KG1 (cell line): ENCODE measurements at regions not wholly inside any gene's neighbourhood (a gene's known extent, or its start where the extent isn't known, plus 50 kb on each side); places are given as distances from the start of the nearest gene placed in this dataset.
"Not testable (repeated sequence)": the region's sequence is repeated elsewhere in the genome, so short reads cannot be mapped to it uniquely, and the experiment has no call there.

Source experiments
- DNase-seq: peaks from one replicate; lab custom pipeline; 2025; lab: John Stamatoyannopoulos, UW

DNA sequence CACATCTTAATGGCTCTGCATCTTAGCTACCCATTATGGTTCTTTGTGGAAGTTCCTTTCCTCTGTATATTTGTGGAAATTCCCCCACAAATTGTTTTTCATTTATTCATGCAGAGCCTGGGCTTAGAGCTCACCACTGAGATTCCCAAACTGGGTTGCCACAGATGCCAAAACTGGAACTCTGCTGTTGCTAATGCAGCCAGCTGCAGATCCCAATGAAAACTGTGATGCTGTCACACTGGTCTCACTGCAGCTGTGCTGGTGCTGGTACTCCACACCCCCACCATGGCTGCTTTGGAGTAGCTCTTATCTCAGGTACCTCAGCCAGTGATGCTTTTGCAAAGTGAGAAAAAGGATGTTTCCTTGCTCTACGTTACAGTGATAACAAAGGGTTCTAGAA lies 87.7 kb downstream of the DCK start:
- no peak for DNase-seq

DNA sequence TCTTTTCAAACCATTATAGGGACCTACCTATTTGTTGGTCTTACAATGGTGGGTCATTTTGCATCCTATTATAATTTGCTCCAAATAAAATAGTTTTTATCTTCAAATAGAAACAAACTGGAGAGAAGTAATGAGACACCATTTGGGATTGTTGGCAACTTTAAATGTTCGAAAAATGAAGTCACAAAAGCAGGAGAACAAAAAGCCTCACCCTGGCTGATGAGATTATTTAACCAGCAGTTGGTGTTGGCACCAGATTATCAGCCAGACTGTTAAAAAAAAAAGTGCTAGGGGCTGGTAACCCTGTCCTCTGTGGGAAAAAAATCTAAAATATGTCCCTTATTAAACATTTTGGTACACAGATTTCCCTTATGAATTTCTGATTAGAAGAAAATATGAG lies 100.3 kb downstream of the DCK start:
- no peak for DNase-seq

DNA sequence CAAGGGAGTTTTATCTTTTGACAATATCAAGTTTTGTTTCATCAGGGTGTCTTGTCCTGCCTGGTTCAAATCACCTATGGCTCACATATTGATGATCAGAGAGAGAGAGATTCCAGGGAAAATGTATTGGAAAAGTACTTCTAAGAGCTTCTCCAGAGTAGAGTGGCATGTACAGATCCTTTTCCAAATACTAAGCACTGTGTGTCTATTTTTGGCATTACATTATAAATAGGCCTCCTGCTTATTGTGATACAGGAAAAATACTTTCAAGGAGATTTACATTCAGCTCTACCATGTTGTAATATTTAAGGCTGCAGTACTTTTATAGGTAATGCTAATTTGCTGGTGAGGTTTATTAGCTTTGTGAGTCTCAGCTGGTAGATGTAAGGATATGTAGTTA lies 100.8 kb downstream of the DCK start:
- no peak for DNase-seq

DNA sequence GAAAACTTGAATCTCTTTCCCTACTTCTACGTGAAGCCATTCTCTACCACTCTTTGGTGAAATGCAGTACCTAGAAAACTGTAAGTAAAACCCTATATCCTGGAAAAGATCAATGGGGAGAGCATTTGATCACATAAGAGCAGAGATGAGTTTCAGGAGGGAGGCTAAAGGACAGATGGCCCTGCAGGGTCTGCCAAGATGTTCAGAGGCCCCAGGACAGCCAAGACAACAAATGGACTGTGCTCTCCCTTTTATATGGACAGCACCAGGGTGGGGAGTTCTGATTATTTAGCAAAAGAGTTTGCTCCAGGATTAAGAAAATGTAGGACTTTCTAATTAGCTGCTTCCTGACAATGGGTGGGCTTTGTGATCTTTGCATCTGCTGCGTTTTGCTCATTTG lies 101.7 kb downstream of the DCK start:
- DNase-seq: no peak

DNA sequence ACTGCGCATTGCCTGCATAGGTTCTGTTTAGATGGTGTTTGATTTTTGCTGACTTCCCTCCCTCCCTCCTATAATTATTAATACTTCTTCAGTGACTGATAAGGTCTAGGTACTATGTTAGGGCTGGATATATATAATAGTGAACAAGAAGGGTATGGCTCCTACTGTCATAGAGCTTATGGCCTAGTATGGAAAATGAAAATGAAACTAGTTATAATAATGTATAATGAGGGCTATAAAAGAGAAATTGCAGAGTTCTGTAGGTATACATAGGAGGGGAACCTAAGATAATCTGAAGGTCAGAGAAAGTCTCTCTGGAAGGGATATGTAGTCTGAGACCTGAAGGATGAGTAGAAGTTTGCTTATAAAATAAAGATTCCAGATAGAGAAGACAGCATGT lies 102.1 kb downstream of the DCK start:
- DNase-seq: no peak

DNA sequence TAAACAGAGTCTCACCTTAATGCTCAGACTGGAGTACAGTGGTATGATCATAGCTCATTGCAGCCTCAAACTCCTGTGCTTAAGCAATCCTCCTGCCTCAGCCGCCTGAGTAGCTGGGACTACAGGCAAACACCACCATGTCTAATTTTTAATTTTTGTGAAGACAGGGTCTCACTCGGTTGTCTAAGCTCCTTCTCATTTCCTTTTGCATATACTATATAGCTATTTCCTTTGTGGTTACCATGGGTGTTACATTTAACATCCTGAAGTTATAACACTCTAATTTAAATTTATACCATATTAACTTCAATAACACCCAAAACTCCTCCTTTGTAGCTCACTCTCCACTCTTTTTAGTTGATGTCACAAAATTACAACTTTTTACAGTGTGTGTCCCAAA lies 114.3 kb downstream of the DCK start:
- DNase-seq: no peak

DNA sequence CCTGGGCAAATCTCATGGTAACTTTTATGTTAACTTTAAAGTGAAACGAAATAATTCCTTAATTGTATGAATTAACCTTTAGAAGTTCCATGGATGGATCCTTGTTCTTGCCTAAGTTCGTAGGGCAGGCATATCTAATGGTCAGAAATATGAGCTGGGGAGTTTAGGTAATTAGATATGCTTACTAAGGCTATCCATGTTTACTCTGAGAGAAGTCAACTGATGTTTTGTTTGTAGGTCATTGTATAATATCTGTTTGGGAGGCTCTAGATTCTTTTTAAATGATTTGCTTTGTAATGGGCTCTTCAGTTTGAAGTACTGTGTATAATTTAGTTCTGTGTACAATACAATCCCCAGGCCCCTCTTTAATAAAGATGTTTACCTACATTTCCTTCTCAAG lies 117.0 kb downstream of the DCK start:
- no peak for DNase-seq

DNA sequence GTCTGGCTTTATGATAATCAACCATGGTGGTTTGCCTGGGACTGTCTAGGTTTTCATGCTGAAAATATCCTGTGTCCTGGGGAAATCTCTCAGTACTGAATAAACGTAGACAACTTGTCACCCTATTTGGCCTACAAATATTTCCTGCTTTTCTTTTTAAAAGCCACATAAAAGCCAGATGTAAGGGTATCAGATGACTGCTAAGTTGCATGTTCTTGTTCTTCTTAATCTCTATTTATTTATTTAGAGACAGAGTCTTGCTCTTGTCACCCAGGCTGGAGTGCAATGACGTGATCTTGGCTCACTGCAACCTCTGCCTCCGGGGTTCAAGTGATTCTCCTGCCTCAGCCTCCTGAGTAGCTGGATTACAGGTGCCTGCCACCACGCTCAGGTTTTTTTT lies 117.7 kb downstream of the DCK start:
- not testable (repeated sequence) for DNase-seq

DNA sequence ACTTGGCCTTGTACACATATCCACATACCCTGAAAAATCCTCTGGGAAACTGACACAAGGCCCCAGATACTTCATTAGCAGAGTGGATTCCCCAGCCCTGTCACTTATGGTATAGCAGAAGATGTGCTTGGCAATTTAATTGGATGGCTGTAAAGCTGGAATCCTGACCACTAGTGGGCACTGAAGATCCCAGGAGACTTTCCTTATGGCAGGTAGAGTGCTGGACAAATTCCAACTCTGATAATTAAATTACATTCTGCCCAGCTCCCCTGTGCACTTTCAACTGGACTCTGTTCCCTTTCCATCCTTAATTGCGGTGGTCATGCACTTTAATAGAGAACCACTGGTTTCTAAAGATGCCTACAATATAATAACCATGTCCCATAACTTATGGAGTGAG lies 119.8 kb downstream of the DCK start:
- no peak for DNase-seq

DNA sequence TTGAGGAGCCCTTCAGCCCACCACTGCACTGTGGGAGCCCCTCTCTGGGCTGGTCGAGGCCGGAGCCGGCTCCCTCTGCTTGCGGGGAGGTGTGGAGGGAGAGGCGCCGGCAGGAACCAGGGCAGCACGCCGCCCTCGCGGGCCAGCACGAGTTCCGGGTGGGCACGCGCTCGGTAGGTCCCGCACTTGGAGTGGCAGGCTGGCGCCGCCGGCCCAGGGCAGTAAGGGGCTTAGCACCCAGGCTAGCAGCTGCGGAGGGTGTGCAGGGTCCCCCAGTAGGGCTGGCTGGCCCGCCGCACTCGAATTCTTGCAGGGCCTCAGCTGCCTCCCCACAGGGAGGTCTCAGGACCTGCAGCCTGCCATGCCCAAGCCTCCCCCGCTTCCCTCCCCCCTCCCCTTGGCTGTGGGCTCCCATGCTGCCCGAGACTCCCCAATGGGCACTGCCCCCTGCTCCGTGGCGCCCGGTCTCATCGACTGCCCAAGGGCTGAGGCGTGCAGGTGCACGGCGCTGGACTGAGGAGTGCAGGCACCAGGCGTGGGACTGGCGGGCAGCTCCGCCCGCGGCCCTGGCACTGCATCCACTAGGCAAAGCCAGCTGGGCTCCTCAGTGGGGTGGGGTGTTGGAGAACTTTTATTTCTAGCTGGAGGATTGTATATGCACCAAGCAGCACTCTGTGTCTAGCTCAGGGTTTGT lies 127.5 kb downstream of the DCK start:
- no peak for DNase-seq

DNA sequence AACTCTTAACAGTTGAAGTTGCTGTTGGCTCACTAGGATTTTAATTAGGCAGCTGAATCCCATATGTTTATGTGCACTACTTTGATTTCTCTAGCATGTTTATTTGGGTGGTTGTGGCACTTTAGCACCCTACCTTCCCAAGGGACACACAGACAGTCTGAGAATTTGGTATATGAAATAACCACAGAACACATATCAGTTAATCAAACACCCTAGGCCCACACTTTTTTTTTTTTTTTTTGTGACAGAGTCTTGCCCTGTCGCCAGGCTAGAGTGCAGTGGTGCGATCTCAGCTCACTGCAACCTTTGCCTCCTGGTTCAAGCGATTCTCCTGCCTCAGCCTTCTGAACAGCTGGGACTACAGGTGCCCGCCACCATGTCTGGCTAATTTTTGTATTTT lies 130.5 kb downstream of the DCK start:
- DNase-seq: no peak

DNA sequence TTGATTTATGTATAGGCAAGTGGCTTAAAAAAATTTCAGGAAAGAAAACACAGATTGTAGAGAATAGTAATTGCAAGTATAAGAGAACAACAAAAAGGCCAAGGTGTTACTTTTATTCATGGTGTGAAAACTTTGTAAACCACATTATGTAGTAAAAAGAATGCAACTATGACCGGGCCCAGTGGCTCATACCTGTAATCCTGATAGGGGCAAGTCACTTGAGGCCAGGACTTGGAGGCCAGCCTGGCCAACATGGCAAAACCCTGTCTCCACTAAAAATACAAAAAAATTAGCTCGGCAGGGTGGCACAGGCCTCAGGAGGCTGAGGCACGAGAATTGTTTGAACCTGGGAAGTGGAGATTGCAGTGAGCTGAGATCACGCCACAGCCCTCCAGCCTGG lies 131.7 kb downstream of the DCK start:
- no peak for DNase-seq

DNA sequence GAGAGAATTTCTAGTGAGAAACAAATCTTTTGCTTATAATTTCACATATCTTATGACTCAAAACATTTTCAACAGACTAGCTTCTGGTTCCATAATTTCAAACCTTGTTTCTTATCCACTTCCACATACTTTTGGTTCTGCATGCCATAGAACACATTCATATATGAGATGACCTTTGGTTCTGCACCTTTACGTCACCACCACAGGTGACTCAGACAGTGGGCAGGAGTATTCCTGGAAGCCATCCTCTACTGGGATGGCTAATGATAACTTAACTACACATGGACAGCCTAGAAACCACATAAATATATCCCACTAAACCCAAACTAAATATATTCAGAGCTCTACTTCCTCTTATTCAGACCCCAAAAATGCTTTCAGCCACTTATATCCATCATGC lies 133.3 kb downstream of the DCK start:
- DNase-seq: no peak

DNA sequence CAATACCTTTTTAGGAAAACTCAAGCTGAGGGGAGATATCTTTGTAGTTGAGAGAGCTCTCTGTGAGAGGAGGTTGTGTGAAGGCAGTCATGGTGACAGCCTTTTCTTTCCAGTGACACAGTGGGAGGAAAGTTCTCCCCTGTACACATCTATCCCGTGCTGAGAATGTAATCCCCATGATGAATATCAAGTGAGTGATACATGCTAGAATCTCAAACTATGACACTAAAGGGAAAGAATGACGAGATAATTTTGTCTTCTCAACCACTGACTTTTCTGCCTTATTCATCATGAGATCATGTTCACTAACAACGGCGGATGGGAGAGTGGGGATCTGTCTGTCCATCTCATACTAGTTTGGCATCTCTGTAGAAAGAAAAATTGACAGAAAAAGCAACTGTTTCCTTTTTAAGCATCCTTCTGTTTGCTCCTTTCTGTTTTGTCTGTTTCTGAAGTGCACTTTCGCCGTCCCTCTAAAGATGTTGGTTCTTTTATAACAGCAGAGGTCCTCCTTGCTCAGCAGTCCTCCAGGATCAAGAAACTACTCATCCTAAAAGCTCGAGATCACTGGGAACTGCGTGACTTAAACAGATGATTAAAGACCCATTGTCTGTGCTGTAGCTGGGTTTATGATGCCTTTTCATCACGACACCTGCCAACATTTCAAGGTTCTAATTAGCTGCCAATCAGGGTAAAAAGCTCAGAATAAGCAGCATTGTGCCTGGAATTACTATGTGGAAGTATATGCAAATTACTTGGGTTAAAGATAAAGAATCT lies 137.6 kb downstream of the DCK start:
- no peak for DNase-seq

DNA sequence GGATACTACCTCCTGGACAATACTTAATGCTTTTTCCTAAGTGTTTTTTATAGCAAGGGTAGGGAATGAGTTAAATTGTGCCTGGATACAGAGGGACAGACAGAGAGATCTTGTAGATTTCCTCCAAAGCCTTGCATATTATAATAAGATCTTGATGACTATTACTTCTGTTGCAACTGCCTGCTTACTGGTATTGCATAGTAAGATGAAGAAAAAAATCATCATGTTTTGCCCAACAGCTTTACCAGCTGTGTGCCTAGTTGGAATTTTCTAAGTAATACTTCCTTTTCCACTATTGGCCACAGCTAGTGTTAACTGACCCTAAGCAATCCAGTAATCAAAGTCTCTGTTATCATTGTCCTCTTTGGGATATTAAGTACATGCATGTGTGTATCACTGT lies 139.0 kb downstream of the DCK start:
- DNase-seq: no peak

DNA sequence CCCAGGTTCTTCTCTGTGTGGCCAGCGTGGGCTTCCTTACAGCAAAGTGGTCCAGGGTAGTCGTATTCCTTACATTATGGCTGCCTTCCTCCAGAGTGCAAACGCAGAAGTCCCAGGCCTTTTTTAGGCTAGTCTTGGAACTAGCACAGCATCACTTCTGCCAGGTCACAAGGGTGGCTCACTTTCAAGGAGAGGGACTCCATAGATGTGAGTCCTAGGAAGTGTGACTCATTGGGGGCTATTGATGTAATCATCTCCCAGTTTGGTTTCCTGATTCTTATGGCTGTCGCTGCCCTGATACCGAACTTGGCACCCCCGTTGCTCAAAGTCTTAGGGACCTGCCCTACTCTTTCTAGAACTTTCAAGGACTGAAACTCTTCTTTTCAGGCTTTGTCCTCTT lies 140.0 kb downstream of the DCK start:
- DNase-seq: no peak

DNA sequence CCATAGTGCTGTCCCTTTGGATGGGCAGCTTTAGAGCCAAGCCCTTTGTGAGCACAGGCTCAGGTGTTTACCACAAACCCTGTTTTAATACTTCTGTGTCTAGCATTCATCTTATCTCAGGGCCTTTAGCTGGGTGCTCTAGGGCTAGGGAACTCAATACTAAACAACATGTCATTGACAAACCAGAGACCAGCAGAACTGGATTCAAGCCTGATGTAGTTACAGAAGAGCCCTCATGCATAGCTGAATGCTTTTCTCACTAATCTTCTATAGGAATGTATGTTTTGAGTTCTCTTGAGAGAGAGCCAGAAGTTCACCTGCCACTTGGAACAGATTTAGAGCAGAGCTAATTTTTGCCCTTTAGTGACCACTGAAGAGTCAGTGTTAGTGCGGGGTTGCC lies 142.6 kb downstream of the DCK start:
- DNase-seq: no peak

DNA sequence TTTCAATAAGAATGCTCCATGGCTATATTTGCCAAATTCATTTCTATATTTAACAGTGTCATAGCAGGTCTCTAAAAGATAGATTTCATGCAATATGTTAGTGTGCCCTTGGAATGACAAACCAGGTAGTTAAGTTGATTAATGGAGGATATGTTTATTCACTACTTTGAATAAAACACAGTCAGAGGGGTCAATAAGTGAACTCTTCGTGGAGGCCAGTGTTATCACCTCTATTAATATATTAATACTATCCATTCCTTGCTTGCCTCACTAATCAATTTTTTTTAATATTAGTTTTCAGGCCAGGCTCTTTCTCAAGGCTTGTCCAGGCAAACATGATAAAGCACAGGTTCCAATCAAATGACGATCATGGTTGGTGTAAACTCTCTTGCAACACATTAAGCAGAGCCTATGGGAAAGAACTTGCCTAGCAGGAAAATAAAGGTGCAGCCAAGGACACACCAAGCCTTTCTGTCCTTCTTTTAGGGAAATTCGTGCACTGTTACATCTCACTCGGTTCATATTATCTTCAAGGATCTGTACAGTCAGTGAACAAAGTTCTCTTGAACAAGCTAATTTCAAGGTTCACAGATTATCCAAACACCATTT lies 144.7 kb downstream of the DCK start:
- no peak for DNase-seq

DNA sequence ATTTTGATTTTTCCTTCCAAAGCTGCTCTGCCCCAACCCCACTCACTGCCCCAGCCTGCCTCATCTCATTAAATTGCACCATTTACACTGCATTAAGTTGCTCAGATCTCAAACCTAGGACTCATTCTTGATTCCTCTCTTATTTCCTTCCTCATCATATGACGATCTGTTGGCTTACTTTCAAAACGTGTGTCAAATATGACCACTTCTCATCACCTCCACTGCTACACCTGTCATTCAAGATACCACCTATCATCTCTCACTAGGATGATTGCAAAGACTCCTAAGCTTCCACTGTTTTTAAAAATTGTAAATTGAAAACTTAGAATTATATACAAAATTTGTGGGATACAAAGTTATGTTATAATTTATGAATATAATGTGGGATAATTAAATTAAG lies 147.1 kb downstream of the DCK start:
- no peak for DNase-seq

DNA sequence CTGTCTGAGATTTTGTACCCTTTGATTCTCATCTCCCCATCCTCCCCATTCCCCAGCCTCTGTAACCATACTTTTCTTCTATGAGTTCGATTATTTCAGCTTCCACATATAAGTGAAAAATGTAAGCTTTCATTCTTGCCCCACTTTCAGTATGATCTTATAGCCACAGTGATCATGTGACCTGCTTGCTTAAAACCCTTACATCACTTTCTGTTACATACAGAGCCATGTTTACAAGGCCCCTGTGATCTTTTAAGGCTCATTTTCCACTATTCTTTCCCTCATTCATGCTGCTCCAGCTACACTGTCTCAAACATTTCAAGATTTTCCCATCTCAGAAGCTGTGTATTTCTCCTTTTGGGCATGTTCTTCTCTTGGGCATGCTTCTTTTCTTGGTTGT lies 147.7 kb downstream of the DCK start:
- no peak for DNase-seq

DNA sequence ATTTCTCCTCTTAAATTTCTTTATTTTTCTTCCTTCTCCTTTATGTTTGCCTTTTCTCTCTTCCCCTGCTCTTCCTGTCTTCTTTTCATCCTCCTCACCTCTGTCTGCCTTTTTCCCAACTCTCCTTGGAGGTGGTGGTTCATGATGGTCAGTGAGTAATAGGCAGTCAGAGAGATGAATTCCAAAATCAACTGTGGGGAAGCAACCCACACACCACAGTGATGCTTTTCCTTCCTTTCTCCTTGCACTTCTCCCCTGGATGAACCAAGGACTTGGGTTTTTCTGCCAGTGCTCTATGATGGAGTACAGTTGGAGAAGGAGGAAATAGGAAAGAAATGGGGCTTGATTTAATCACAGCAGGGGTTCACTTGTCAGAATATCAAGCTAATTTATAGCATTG lies 153.8 kb downstream of the DCK start:
- no peak for DNase-seq

DNA sequence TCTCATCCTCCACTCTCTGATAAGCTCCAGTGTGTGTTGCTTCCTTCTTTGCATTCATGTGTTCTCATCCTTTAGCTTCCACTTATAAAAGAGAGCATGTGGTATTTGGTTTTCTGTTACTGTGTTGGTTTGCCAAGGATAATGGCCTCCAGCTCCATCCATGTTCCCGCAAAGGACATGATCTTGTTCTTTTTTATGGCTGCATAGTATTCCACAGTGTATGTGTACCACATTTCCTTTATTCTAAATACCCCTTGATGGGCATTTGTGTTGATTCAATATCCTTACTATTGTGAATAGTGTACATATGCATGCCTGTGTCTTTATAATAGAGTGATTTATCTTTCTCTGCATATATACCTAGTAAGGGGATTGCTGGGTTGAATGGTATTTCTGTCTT lies 155.1 kb downstream of the DCK start:
- no peak for DNase-seq

DNA sequence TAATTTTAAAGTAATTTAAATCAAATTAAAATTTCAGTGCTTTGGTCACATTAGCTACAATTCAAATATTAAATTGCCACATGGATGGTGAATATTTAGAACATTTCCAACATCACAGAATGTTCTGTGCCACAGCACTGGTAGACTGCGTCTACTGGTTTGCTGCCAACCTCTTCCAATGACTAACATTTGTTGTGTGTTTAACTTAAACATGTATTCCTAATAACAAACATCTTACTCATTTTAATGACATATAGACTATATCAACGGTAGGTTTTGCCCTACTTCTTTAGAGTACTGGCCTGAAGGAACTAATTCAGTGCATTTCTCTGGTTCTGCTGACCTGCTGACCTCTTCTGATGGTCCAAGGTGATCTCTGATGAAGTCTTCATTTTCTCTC lies 157.6 kb downstream of the DCK start:
- no peak for DNase-seq

DNA sequence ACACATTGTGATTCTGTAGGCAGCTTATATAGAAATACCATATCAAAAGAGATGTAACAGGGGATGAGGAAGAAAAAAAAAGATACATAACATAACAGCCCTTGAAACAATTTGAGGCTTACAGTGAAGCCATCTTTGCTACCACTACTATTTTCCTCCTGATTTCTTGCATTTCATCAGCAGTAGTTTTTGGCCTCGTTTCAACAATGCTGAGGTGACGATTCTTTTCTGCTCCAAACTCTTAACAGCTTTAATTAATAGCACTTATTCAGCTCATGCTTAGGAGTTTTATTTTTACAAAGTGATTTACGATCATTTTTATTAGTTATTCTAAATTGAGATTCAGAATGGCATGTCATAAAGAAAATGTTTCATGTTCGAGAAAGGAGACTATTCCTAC lies 163.2 kb downstream of the DCK start:
- DNase-seq: no peak
